HCT116 (cell line): ENCODE measurements at regions not wholly inside any gene's neighbourhood (a gene's known extent, or its start where the extent isn't known, plus 50 kb on each side); places are given as distances from the start of the nearest gene placed in this dataset.

Experiments
- ATAC-seq: fragments of 200-7000 bp; cut with Tn5 transposase; 2 replicates; pipeline ENCODE4 v1.9.1; 2020; ENCODE audit warnings: mild to moderate bottlenecking, moderate library complexity
- BruUV-seq: library from RNA; stranded (reverse); fragments of 400-500 nt; replicated peaks from 2 replicates; lab custom pipeline; 2021; lab: Mats Ljungman, UMichigan
- CTCF ChIA-PET: fragments of 300-600 bp; sonication (Branson Sonifier 250); formaldehyde crosslinking; loops from one replicate; lab custom pipeline; 2021; ENCODE audit warnings: antibody characterized with exemption; lab: Charles Lee
- POLR2A ChIA-PET: fragments of 300-600, 350-600 bp; sonication (Branson Sonifier 250); formaldehyde crosslinking; loops from one replicate; lab custom pipeline; 2021; ENCODE audit warnings: antibody characterized with exemption; lab: Charles Lee
- RAD21 ChIA-PET, 2 experiments: fragments of 300-600 bp; sonication (Branson Sonifier 250); formaldehyde crosslinking; loops; one replicate each; lab custom pipeline; 2023; ENCODE audit warnings: low total read pairs in 2 of 2; ENCODE audit not compliant: uncharacterized antibody in 2 of 2, unreplicated experiment in 2 of 2, low non-redundant PET in 1 of 2; lab: Charles Lee
- DNase-seq: peaks from one replicate; pipeline ENCODE4 v3.0.0-alpha.2; 2010; ENCODE audit warnings: low read depth, low spot score
- H2AFZ ChIP-seq: fragments of 200-600 bp; shearing (Covaris generic), sonication (generic); 2 replicates; pipeline ENCODE4 v1.6.1; 2017; ENCODE audit warnings: low read depth, mixed run types, mixed read lengths, antibody characterized with exemption, low read length; ENCODE audit not compliant: poor library complexity, severe bottlenecking
- H3K27ac ChIP-seq: 2 replicates; pipeline ENCODE4 v1.5.1; 2012; ENCODE audit warnings: low read depth, low read length
- H3K27me3 ChIP-seq: fragments of 200-600 bp; sonication (generic); 2 replicates; pipeline ENCODE4 v1.6.1; 2016; ENCODE audit warnings: mixed run types, low read length, mixed read lengths; ENCODE audit not compliant: insufficient read depth
- H3K36me3 ChIP-seq, 2 experiments: fragments of 200-500 bp in 1 of 2; fragments of 200-600 bp in 1 of 2; sonication (Bioruptor generic) in 1 of 2; sonication (generic) in 1 of 2; 2 replicates each; pipeline versions ENCODE4 v1.5.1 to v1.6.1; 2014 to 2016; ENCODE audit warnings: low read length in 2 of 2, inconsistent platforms in 1 of 2, mixed read lengths in 1 of 2, mixed run types in 1 of 2; ENCODE audit not compliant: insufficient read depth in 2 of 2, control insufficient read depth in 1 of 2
- H3K4me1 ChIP-seq, 2 experiments: fragments of 200-600 bp in 1 of 2; sonication (generic) in 1 of 2; 2 replicates each; pipeline versions ENCODE4 v1.5.1 to v1.6.1; 2012 to 2017; ENCODE audit warnings: low read length in 2 of 2, inconsistent platforms in 1 of 2, mild to moderate bottlenecking in 1 of 2, mixed read lengths in 1 of 2, mixed run types in 1 of 2, moderate library complexity in 1 of 2; ENCODE audit not compliant: insufficient read depth in 2 of 2, control insufficient read depth in 1 of 2
- H3K4me2 ChIP-seq: fragments of 200-600 bp; sonication (generic); 2 replicates; pipeline ENCODE4 v1.6.1; 2017; ENCODE audit warnings: mixed run types, low read length, mixed read lengths
- H3K4me3 ChIP-seq, 2 experiments: fragments of 200-600 bp in 1 of 2; sonication (generic) in 1 of 2; replicated peaks in 1 of 2; 2 replicates each; pipeline ENCODE4 v1.5.1; 2011 to 2016; ENCODE audit warnings: low read length in 2 of 2, control low read depth in 1 of 2, low read depth in 1 of 2, mild to moderate bottlenecking in 1 of 2, mixed read lengths in 1 of 2, mixed run types in 1 of 2
- H3K79me2 ChIP-seq: fragments of 200-600 bp; sonication (generic); 2 replicates; pipeline ENCODE4 v1.6.1; 2017; ENCODE audit warnings: mild to moderate bottlenecking, mixed run types, low read length, moderate library complexity, mixed read lengths; ENCODE audit not compliant: insufficient read depth
- H3K9ac ChIP-seq: fragments of 200-600 bp; sonication (generic); 2 replicates; pipeline ENCODE4 v1.6.1; 2016; ENCODE audit warnings: low read length, mixed read lengths
- H3K9me2 ChIP-seq: fragments of 200-600 bp; sonication (generic), shearing (Covaris generic); 2 replicates; pipeline ENCODE4 v1.6.1; 2017; ENCODE audit warnings: mixed run types, mild to moderate bottlenecking, moderate library complexity; ENCODE audit not compliant: insufficient read depth
- H3K9me3 ChIP-seq, 2 experiments: fragments of 200-500 bp in 1 of 2; fragments of 200-600 bp in 1 of 2; sonication (Bioruptor generic) in 1 of 2; sonication (generic) in 1 of 2; 2 replicates each; pipeline ENCODE4 v1.6.1; 2014 to 2017; ENCODE audit warnings: low read length in 2 of 2, mixed read lengths in 2 of 2, inconsistent platforms in 1 of 2, low read depth in 1 of 2, mild to moderate bottlenecking in 1 of 2, mixed run types in 1 of 2, moderate library complexity in 1 of 2; ENCODE audit not compliant: control insufficient read depth in 1 of 2, insufficient read depth in 1 of 2
- H4K20me1 ChIP-seq: fragments of 200-600 bp; sonication (generic), shearing (Covaris generic); 2 replicates; pipeline ENCODE4 v1.6.1; 2017; ENCODE audit warnings: mixed run types, mild to moderate bottlenecking, moderate library complexity; ENCODE audit not compliant: insufficient read depth
- ATF3 ChIP-seq: IDR thresholded peaks from 2 replicates; pipeline ENCODE4 v1.6.1; 2012
- CEBPB ChIP-seq: IDR thresholded peaks from 2 replicates; pipeline ENCODE4 v1.6.1; 2012; ENCODE audit warnings: low read depth
- POLR2AphosphoS5 ChIP-seq: IDR thresholded peaks from 2 replicates; pipeline ENCODE4 v1.6.1; 2011; ENCODE audit warnings: mild to moderate bottlenecking, low read depth, low read length, moderate library complexity
- RAD21 ChIP-seq: IDR thresholded peaks from 2 replicates; pipeline ENCODE4 v1.6.1; 2012; ENCODE audit warnings: low read depth, mild to moderate bottlenecking
- SIN3A ChIP-seq: IDR thresholded peaks from 2 replicates; pipeline ENCODE4 v1.6.1; 2012; ENCODE audit warnings: low read depth
- TCF7L2 ChIP-seq: IDR thresholded peaks from 2 replicates; pipeline ENCODE4 v1.7.0; 2011; ENCODE audit warnings: borderline replicate concordance, inconsistent platforms; ENCODE audit not compliant: insufficient read depth, insufficient read length; ENCODE audit errors: extremely low read depth
- YY1 ChIP-seq: IDR thresholded peaks from 2 replicates; pipeline ENCODE4 v1.6.1; 2011; ENCODE audit warnings: low read length, low read depth, moderate library complexity, mild to moderate bottlenecking; ENCODE audit not compliant: insufficient replicate concordance; ENCODE audit errors: extremely low read depth
- intact Hi-C: fragments of 100-400 bp; cut with micrococcal nuclease; formaldehyde crosslinking; loops from 2 replicates; pipeline ENCODE4 v1.10.0; 2022

GRCh38 chr4:126906466-126906865 is 726.3 kb upstream of the INTU start:
- RAD21 ChIA-PET, result no interaction called here
- POLR2A ChIA-PET, result no interaction called here
- CTCF ChIA-PET, result no interaction called here
- H3K9me2 ChIP-seq, result no peaks in the 10 kb centered on the region
- H4K20me1 ChIP-seq, result no peaks in the 10 kb centered on the region
- intact Hi-C loops, result no loop called here
- H3K4me2 ChIP-seq, result no peak overlapping the region
- no peaks in the 10 kb centered on the region for H3K9me3 ChIP-seq
- H3K27ac ChIP-seq, result no peak overlapping the region
- peak; percentile 46; the same call in 1 of the 2 replicates for ATAC-seq
- H3K4me1 ChIP-seq, result no peaks in the 10 kb centered on the region
- no peak overlapping the region for H3K4me3 ChIP-seq
- BruUV-seq, result no TSS peak
- no peaks in the 10 kb centered on the region for H3K27me3 ChIP-seq
- no peak for DNase-seq
- H3K79me2 ChIP-seq, result no peaks in the 10 kb centered on the region
- no peak overlapping the region for H3K9ac ChIP-seq
- no peak overlapping the region for H2AFZ ChIP-seq
- no peaks in the 10 kb centered on the region for H3K36me3 ChIP-seq
- TF ChIP-seq TCF7L2, result no peak
- no peak for TF ChIP-seq SIN3A
- no peak for TF ChIP-seq POLR2AphosphoS5
- no peak for TF ChIP-seq YY1

- POLR2A ChIA-PET, result no interaction called here
- ATAC-seq, result no peak
- H3K9me2 ChIP-seq, result no peaks in the 10 kb centered on the region
These were observed 725.4 kb upstream of the INTU start for GRCh38 chr4:126907389-126907788.

More at GRCh38 chr4:126907389-126907788, 725.4 kb upstream of the INTU start:
- no peak overlapping the region for H3K4me2 ChIP-seq
- H4K20me1 ChIP-seq, result no peaks in the 10 kb centered on the region
- intact Hi-C loops, result no loop called here
- H2AFZ ChIP-seq, result no peak overlapping the region
- H3K79me2 ChIP-seq, result no peaks in the 10 kb centered on the region
- TF ChIP-seq RAD21 (no peak), ATF3 (no peak), CEBPB (no peak)
- H3K27ac ChIP-seq, result no peak overlapping the region
- ChIA-PET CTCF (no interaction called here), RAD21 (no interaction called here)
- H3K4me3 ChIP-seq, result no peak overlapping the region
- no peak for DNase-seq
- no peak overlapping the region for H3K9ac ChIP-seq
- no peaks in the 10 kb centered on the region for H3K4me1 ChIP-seq
- no peaks in the 10 kb centered on the region for H3K36me3 ChIP-seq
- no TSS peak for BruUV-seq
- no peaks in the 10 kb centered on the region for H3K27me3 ChIP-seq
- no peaks in the 10 kb centered on the region for H3K9me3 ChIP-seq
